ENCODE measurements at regions not wholly inside any gene's neighbourhood (a gene's known extent, or its start where the extent isn't known, plus 50 kb on each side); places are given as distances from the start of the nearest gene placed in this dataset.

DNA sequence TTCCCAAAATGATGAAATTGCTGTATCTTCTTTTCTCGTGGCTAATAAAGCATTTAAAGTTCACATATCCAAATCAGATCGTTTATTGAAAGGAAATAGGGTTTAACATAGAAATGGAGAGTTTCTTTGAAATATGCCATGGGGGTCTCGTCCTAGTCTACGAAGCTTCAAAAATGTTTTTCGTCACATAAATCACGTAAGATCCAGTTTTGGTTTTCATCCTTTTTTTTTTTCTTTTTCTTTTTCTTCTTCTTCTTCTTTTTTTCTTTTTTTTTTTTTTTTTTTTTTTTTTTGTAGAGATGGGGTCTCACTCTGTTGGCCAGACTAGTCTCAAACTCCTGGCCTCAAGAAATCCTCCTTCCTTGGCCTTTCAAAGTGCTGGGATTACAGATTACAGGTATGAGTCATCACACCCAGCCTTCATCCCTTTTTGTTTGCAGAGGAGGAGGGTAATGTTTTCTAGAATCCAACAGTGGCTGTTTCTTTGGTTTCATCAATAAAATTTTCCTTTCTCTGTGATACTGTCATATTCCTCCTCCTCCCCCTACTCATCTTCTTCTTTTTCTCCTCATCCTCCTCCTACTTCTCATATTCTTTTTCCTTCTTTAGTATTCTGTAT is 94.7 kb upstream of the LOC128125822 start:
- TF ChIP-seq, protein P1, sequence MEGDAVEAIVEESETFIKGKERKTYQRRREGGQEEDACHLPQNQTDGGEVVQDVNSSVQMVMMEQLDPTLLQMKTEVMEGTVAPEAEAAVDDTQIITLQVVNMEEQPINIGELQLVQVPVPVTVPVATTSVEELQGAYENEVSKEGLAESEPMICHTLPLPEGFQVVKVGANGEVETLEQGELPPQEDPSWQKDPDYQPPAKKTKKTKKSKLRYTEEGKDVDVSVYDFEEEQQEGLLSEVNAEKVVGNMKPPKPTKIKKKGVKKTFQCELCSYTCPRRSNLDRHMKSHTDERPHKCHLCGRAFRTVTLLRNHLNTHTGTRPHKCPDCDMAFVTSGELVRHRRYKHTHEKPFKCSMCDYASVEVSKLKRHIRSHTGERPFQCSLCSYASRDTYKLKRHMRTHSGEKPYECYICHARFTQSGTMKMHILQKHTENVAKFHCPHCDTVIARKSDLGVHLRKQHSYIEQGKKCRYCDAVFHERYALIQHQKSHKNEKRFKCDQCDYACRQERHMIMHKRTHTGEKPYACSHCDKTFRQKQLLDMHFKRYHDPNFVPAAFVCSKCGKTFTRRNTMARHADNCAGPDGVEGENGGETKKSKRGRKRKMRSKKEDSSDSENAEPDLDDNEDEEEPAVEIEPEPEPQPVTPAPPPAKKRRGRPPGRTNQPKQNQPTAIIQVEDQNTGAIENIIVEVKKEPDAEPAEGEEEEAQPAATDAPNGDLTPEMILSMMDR (IDR thresholded peaks at IDR 0.05): no peak
- no peak for TF ChIP-seq POLR2A (IDR thresholded peaks at IDR 0.05)

Measured in Peyer's patch (tissue), 4 donors.